HepG2 (cell line): ENCODE measurements at regions not wholly inside any gene's neighbourhood (a gene's known extent, or its start where the extent isn't known, plus 50 kb on each side); places are given as distances from the start of the nearest gene placed in this dataset.

ENCODE experiments used
- MTA1 ChIP-seq: sonication (generic); formaldehyde crosslinking; IDR thresholded peaks from 2 replicates; pipeline ENCODE4 v1.4.0; 2020; ENCODE audit warnings: missing genetic modification reagents, mild to moderate bottlenecking, borderline replicate concordance
- PRPF4 ChIP-seq: fragments of 200-400 bp; formaldehyde crosslinking; IDR thresholded peaks from 2 replicates; pipeline ENCODE4 v1.6.1; 2016; ENCODE audit warnings: low read length, low read depth; ENCODE audit not compliant: poor library complexity, severe bottlenecking
- THAP11 ChIP-seq: IDR thresholded peaks from 2 replicates; pipeline ENCODE4 v1.6.1; 2016; ENCODE audit warnings: missing biosample characterization, missing genetic modification reagents
- ZIK1 ChIP-seq: sonication (generic); formaldehyde crosslinking; IDR thresholded peaks from 2 replicates; pipeline ENCODE4 v1.5.0; 2020; ENCODE audit warnings: mild to moderate bottlenecking, low read depth, missing genetic modification reagents, borderline replicate concordance
- ZNF569 ChIP-seq: sonication (generic); formaldehyde crosslinking; IDR thresholded peaks from 2 replicates; pipeline ENCODE4 v1.5.0; 2020; ENCODE audit warnings: mild to moderate bottlenecking, missing genetic modification reagents, moderate library complexity, borderline replicate concordance
- ZNF75D ChIP-seq: sonication (generic); formaldehyde crosslinking; IDR thresholded peaks from 2 replicates; pipeline ENCODE4 v1.8.1; 2023; ENCODE audit warnings: missing genetic modification reagents, mild to moderate bottlenecking, borderline replicate concordance
- ZSCAN9 ChIP-seq: IDR thresholded peaks from 2 replicates; pipeline ENCODE4 v1.6.1; 2016; ENCODE audit warnings: borderline replicate concordance
- TF ChIP-seq, protein P1 (sequence below): IDR thresholded peaks from 2 replicates; pipeline ENCODE4 v1.6.1; 2016; ENCODE audit warnings: mild to moderate bottlenecking
- TF ChIP-seq, protein P2 (sequence below), 2 experiments: fragments of 450-650 bp in 1 of 2; sonication (generic) in 1 of 2; formaldehyde crosslinking in 1 of 2; IDR thresholded peaks; 2 replicates each; pipeline versions ENCODE4 v1.6.1 to v1.8.0; 2016 to 2022; ENCODE audit warnings: antibody characterized with exemption in 1 of 2, mild to moderate bottlenecking in 1 of 2, missing genetic modification reagents in 1 of 2
- TF ChIP-seq, protein P3 (sequence below): sonication (generic); formaldehyde crosslinking; IDR thresholded peaks from 2 replicates; pipeline ENCODE4 v1.4.0; 2020; ENCODE audit warnings: mild to moderate bottlenecking, missing genetic modification reagents

DNA sequence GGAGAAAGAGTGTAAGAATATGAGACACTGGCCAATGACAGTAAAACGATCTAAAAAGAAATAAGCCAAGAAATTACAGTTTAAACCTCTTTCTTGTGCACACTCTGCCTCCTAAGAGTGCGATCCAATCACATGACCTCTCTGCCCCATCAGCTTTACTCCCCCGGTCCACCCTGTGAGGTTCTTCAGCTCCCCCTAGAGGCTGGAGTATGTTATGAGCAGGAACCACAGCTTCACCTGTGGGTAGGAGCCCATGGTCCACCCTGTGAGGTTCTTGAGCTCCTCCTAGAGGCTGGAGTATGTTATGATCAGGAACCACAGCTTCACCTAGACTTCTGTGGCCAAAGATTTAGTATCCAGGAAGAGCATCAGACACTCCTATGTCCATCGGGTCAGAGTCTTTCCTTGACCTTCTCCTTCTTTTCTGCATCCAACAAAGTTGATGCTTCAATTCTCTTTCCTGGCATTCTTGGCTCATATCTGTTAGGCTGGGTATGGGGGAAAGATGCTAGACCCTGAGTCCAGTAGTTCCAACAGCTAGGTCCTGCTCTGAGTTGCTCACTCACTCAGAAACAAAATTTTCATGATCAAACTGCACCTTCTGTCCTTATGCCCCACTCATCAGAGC is 164.0 kb downstream of the MINAR1 start (continued):
- TF ChIP-seq, protein P1, sequence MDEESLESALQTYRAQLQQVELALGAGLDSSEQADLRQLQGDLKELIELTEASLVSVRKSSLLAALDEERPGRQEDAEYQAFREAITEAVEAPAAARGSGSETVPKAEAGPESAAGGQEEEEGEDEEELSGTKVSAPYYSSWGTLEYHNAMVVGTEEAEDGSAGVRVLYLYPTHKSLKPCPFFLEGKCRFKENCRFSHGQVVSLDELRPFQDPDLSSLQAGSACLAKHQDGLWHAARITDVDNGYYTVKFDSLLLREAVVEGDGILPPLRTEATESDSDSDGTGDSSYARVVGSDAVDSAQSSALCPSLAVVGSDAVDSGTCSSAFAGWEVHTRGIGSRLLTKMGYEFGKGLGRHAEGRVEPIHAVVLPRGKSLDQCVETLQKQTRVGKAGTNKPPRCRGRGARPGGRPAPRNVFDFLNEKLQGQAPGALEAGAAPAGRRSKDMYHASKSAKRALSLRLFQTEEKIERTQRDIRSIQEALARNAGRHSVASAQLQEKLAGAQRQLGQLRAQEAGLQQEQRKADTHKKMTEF (CRISPR knock-in tag), result no peak; the same call in 1 of the 2 replicates
- TF ChIP-seq ZSCAN9 (no peak), MTA1 (CRISPR knock-in tag) (no peak), PRPF4 (no peak), THAP11 (peak; percentile 53), ZNF75D (CRISPR knock-in tag) (no peak), ZNF569 (CRISPR knock-in tag) (no peak), ZIK1 (CRISPR knock-in tag) (no peak)
- TF ChIP-seq, protein P2, sequence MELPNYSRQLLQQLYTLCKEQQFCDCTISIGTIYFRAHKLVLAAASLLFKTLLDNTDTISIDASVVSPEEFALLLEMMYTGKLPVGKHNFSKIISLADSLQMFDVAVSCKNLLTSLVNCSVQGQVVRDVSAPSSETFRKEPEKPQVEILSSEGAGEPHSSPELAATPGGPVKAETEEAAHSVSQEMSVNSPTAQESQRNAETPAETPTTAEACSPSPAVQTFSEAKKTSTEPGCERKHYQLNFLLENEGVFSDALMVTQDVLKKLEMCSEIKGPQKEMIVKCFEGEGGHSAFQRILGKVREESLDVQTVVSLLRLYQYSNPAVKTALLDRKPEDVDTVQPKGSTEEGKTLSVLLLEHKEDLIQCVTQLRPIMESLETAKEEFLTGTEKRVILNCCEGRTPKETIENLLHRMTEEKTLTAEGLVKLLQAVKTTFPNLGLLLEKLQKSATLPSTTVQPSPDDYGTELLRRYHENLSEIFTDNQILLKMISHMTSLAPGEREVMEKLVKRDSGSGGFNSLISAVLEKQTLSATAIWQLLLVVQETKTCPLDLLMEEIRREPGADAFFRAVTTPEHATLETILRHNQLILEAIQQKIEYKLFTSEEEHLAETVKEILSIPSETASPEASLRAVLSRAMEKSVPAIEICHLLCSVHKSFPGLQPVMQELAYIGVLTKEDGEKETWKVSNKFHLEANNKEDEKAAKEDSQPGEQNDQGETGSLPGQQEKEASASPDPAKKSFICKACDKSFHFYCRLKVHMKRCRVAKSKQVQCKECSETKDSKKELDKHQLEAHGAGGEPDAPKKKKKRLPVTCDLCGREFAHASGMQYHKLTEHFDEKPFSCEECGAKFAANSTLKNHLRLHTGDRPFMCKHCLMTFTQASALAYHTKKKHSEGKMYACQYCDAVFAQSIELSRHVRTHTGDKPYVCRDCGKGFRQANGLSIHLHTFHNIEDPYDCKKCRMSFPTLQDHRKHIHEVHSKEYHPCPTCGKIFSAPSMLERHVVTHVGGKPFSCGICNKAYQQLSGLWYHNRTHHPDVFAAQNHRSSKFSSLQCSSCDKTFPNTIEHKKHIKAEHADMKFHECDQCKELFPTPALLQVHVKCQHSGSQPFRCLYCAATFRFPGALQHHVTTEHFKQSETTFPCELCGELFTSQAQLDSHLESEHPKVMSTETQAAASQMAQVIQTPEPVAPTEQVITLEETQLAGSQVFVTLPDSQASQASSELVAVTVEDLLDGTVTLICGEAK (IDR thresholded peaks at IDR 0.05), result no peak
- TF ChIP-seq, protein P2 (CRISPR knock-in tag; IDR thresholded peaks at IDR 0.05), result no peak
- TF ChIP-seq, protein P3, sequence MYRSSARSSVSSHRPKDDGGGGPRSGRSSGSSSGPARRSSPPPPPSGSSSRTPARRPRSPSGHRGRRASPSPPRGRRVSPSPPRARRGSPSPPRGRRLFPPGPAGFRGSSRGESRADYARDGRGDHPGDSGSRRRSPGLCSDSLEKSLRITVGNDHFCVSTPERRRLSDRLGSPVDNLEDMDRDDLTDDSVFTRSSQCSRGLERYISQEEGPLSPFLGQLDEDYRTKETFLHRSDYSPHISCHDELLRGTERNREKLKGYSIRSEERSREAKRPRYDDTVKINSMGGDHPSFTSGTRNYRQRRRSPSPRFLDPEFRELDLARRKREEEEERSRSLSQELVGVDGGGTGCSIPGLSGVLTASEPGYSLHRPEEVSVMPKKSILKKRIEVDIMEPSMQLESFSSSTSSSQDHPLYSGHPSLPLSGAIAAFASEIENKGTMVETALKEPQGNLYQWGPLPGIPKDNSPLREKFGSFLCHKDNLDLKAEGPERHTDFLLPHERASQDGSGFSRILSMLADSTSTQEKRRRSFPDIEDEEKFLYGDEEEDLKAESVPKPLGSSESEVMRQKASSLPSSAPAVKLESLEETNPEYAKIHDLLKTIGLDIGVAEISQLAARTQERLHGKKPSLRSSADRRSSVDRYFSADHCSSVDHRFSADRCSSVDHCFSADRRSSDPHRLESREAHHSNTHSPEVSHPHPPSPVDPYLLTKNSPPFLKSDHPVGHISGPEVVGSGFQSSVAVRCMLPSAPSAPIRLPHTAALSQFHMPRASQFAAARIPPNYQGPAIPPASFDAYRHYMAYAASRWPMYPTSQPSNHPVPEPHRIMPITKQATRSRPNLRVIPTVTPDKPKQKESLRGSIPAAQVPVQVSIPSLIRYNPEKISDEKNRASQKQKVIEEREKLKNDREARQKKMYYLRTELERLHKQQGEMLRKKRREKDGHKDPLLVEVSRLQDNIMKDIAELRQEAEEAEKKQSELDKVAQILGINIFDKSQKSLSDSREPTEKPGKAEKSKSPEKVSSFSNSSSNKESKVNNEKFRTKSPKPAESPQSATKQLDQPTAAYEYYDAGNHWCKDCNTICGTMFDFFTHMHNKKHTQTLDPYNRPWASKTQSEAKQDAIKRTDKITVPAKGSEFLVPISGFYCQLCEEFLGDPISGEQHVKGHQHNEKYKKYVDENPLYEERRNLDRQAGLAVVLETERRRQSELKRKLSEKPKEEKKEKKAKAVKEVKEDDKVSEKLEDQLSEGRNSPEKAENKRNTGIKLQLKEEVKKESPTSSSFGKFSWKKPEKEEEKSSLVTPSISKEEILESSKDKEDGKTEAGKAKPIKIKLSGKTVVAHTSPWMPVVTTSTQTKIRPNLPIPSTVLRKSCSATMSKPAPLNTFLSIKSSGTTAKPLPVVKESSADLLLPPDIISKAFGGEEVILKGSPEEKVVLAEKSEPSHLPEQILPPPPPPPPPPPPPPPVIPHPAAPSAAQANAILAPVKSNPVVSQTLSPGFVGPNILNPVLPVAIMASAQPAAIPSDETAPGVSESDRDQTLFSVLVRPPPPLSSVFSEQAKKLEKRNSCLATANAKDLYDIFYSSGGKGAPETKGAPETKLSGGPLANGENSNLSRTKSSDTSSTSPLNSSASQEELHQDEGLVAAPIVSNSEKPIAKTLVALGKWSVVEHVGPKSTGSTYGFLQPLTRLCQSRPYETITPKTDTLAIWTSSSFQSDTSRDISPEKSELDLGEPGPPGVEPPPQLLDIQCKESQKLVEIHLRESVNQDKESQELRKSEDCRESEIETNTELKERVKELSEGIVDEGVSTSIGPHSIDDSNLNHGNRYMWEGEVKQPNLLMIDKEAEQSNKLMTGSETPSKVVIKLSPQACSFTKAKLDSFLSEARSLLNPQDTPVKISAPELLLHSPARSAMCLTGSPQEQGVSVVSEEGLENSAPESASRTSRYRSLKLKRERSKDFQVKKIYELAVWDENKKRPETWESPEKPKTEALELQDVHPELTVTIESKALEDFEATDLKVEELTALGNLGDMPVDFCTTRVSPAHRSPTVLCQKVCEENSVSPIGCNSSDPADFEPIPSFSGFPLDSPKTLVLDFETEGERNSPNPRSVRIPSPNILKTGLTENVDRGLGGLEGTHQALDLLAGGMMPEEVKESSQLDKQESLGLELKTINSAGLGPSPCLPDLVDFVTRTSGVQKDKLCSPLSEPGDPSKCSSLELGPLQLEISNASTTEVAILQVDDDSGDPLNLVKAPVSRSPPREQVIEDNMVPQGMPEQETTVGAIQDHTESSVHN (CRISPR knock-in tag), result no peak
